ENCODE measurements at regions not wholly inside any gene's neighbourhood (a gene's known extent, or its start where the extent isn't known, plus 50 kb on each side); places are given as distances from the start of the nearest gene placed in this dataset.

- TF ChIP-seq CTCF (IDR thresholded peaks at IDR 0.05; ENCODE audit: low read length): no peak
- TF ChIP-seq EZH2 (optimal IDR thresholded peaks at IDR 0.05; ENCODE audit: low read depth, low read length): no peak
- no peak for TF ChIP-seq EZH2phosphoT487 (IDR thresholded peaks at IDR 0.05; ENCODE audit: low read length)
These were observed 185.7 kb upstream of the GHITM start for GRCh38 chr10:83953589-83953988.

All from MM.1S (cell line).